ENCODE measurements at regions not wholly inside any gene's neighbourhood (a gene's known extent, or its start where the extent isn't known, plus 50 kb on each side); places are given as distances from the start of the nearest gene placed in this dataset.

DNA sequence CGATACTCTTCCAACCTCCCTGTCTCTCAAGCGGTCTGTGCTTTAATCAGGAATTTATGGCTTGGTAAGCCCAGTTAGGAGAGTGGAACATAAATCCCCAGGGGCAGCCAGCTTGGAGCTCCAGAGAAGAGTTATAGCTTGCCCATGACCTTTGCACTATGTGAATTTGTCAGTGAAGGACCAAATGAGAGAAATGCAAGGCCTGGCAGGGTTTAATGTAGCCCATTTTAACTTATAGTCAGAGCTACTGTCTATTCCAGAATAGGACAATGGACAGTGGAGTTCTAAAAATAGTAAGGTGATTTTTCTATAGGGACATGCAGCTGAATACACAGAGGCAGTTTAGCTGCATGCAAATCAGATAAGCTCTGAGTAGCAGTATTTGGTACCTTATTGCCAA lies 142.6 kb upstream of the CAV2 start (continued):
- TF ChIP-seq, protein P1, sequence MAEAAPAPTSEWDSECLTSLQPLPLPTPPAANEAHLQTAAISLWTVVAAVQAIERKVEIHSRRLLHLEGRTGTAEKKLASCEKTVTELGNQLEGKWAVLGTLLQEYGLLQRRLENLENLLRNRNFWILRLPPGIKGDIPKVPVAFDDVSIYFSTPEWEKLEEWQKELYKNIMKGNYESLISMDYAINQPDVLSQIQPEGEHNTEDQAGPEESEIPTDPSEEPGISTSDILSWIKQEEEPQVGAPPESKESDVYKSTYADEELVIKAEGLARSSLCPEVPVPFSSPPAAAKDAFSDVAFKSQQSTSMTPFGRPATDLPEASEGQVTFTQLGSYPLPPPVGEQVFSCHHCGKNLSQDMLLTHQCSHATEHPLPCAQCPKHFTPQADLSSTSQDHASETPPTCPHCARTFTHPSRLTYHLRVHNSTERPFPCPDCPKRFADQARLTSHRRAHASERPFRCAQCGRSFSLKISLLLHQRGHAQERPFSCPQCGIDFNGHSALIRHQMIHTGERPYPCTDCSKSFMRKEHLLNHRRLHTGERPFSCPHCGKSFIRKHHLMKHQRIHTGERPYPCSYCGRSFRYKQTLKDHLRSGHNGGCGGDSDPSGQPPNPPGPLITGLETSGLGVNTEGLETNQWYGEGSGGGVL (tag by site-specific recombination; IDR thresholded peaks at IDR 0.05), result no peak
- TF ChIP-seq ZSCAN23 (tag by site-specific recombination; IDR thresholded peaks at IDR 0.05), result no peak
- no peak for TF ChIP-seq ZNF335 (tag by site-specific recombination; conservative IDR thresholded peaks at IDR 0.05)
- TF ChIP-seq GLIS1 (tag by site-specific recombination; IDR thresholded peaks at IDR 0.05), result peak; percentile 13; the same call in 1 of the 2 replicates
- TF ChIP-seq, protein P2, sequence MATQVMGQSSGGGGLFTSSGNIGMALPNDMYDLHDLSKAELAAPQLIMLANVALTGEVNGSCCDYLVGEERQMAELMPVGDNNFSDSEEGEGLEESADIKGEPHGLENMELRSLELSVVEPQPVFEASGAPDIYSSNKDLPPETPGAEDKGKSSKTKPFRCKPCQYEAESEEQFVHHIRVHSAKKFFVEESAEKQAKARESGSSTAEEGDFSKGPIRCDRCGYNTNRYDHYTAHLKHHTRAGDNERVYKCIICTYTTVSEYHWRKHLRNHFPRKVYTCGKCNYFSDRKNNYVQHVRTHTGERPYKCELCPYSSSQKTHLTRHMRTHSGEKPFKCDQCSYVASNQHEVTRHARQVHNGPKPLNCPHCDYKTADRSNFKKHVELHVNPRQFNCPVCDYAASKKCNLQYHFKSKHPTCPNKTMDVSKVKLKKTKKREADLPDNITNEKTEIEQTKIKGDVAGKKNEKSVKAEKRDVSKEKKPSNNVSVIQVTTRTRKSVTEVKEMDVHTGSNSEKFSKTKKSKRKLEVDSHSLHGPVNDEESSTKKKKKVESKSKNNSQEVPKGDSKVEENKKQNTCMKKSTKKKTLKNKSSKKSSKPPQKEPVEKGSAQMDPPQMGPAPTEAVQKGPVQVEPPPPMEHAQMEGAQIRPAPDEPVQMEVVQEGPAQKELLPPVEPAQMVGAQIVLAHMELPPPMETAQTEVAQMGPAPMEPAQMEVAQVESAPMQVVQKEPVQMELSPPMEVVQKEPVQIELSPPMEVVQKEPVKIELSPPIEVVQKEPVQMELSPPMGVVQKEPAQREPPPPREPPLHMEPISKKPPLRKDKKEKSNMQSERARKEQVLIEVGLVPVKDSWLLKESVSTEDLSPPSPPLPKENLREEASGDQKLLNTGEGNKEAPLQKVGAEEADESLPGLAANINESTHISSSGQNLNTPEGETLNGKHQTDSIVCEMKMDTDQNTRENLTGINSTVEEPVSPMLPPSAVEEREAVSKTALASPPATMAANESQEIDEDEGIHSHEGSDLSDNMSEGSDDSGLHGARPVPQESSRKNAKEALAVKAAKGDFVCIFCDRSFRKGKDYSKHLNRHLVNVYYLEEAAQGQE (tag by site-specific recombination; IDR thresholded peaks at IDR 0.05), result 0 out of 2 replicates have a peak, but pooled peaks have one; percentile 29
- TF ChIP-seq ZBTB17 (tag by site-specific recombination; IDR thresholded peaks at IDR 0.05), result 0 out of 2 replicates have a peak, but pooled peaks have one; percentile 30
- TF ChIP-seq ZSCAN30 (tag by site-specific recombination; IDR thresholded peaks at IDR 0.05), result 0 out of 2 replicates have a peak, but pooled peaks have one; percentile 36
- TF ChIP-seq, protein P3, sequence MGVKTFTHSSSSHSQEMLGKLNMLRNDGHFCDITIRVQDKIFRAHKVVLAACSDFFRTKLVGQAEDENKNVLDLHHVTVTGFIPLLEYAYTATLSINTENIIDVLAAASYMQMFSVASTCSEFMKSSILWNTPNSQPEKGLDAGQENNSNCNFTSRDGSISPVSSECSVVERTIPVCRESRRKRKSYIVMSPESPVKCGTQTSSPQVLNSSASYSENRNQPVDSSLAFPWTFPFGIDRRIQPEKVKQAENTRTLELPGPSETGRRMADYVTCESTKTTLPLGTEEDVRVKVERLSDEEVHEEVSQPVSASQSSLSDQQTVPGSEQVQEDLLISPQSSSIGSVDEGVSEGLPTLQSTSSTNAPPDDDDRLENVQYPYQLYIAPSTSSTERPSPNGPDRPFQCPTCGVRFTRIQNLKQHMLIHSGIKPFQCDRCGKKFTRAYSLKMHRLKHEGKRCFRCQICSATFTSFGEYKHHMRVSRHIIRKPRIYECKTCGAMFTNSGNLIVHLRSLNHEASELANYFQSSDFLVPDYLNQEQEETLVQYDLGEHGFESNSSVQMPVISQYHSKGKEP (tag by site-specific recombination; IDR thresholded peaks at IDR 0.05), result peak; percentile 30
- no peak for TF ChIP-seq ZNF654 (tag by site-specific recombination; IDR thresholded peaks at IDR 0.05; ENCODE audit: low read depth)
- no peak for TF ChIP-seq ZNF521 (tag by site-specific recombination; IDR thresholded peaks at IDR 0.05)
- TF ChIP-seq, protein P4, sequence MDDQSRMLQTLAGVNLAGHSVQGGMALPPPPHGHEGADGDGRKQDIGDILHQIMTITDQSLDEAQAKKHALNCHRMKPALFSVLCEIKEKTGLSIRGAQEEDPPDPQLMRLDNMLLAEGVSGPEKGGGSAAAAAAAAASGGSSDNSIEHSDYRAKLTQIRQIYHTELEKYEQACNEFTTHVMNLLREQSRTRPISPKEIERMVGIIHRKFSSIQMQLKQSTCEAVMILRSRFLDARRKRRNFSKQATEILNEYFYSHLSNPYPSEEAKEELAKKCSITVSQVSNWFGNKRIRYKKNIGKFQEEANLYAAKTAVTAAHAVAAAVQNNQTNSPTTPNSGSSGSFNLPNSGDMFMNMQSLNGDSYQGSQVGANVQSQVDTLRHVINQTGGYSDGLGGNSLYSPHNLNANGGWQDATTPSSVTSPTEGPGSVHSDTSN (CRISPR knock-in tag; IDR thresholded peaks at IDR 0.05), result no peak
- TF ChIP-seq ZNF391 (tag by site-specific recombination; IDR thresholded peaks at IDR 0.05; ENCODE audit: borderline replicate concordance, low read depth), result no peak
- TF ChIP-seq, protein P5, sequence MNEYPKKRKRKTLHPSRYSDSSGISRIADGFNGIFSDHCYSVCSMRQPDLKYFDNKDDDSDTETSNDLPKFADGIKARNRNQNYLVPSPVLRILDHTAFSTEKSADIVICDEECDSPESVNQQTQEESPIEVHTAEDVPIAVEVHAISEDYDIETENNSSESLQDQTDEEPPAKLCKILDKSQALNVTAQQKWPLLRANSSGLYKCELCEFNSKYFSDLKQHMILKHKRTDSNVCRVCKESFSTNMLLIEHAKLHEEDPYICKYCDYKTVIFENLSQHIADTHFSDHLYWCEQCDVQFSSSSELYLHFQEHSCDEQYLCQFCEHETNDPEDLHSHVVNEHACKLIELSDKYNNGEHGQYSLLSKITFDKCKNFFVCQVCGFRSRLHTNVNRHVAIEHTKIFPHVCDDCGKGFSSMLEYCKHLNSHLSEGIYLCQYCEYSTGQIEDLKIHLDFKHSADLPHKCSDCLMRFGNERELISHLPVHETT (tag by site-specific recombination; IDR thresholded peaks at IDR 0.05), result no peak
- TF ChIP-seq ZBTB8A (tag by site-specific recombination; IDR thresholded peaks at IDR 0.05), result no peak

DNA sequence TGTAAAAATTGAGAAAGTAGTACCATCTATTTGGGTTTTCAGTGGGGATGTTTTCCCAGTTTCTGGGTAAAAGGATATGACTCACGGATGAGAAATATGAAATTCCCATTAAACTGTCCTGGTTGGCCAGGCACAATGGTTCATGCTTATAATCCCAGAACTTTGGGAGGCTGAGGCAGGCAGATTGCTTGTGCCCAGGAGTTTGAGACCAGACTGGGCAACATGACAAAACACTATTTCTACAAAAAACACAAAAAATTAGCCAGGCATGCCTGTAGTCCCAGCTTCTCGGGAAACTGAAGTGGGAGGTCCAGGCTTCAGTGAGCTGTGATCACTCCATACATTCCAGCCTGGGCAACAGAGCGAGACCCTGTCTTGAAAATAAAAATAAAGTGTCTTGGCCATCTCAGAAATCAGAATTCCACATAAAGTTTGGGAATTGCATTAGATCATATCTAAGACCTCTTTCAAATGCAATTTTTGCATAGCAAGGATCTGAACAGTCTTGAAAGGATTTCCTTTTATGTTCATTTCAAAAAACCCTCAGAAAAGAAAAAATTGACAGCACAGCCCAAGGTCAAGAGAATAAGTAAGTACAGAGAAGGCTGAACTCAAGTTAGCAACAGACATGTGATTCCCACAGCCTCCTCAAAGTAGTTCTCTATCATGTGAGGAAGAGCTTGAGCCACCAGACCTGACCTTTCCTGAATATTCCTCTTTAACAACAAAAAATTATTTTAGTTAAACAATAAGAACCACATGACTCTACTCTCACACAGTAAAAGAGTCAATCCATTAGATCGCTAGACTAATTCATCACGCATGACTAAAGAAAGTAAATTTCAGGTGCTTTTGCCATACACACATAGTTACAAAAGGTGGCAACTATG lies 141.5 kb upstream of the CAV2 start:
- no peak overlapping the region for H3K4me3 ChIP-seq (ENCODE audit: low read depth, low read length)
- peaks cover 19% of the 10 kb centered on the region for H3K4me1 ChIP-seq (ENCODE audit: control insufficient read depth, insufficient read depth, low read length)
- H3K36me3 ChIP-seq (ENCODE audit: control insufficient read depth in 2 of 2, insufficient read depth in 1 of 2, low read length in 2 of 2), result no peaks in the 10 kb centered on the region
- H3K27ac ChIP-seq (ENCODE audit: extremely low read depth, low read depth, low read length), result no peak overlapping the region
- POLR2A ChIA-PET, result no interaction called here
- TF ChIP-seq ZNF510 (tag by site-specific recombination; IDR thresholded peaks at IDR 0.05; ENCODE audit: insufficient replicate concordance), result no peak
- H3K9me3 ChIP-seq (ENCODE audit: control insufficient read depth, insufficient read depth, low read depth, low read length), result no peaks in the 10 kb centered on the region
- CTCF ChIA-PET, result no interaction called here
